Neural cell (in vitro differentiated cells): ENCODE measurements at regions not wholly inside any gene's neighbourhood (a gene's known extent, or its start where the extent isn't known, plus 50 kb on each side); places are given as distances from the start of the nearest gene placed in this dataset.

Experiments
- H2AFZ ChIP-seq: fragments of 200-600, 300-800 bp; sonication (generic), shearing (Covaris generic); 2 replicates; pipeline ENCODE4 v1.6.0; 2014; ENCODE audit warnings: low read depth, mild to moderate bottlenecking, antibody characterized with exemption, low read length, moderate library complexity
- H3F3A ChIP-seq: fragments of 200-600 bp; shearing (Covaris generic); 2 replicates; pipeline ENCODE4 v1.6.1; 2016; ENCODE audit warnings: mild to moderate bottlenecking, moderate library complexity, mixed read lengths, antibody characterized with exemption, low read length; ENCODE audit not compliant: insufficient read depth, poor library complexity, severe bottlenecking
- H3K27ac ChIP-seq: fragments of 200-600, 300-800 bp; sonication (generic), shearing (Covaris generic); 2 replicates; pipeline ENCODE4 v1.5.1; 2014; ENCODE audit warnings: mild to moderate bottlenecking, low read length, moderate library complexity
- H3K27me3 ChIP-seq: fragments of 300-800, 200-600 bp; sonication (generic), shearing (Covaris generic); 2 replicates; pipeline ENCODE4 v1.6.0; 2014; ENCODE audit warnings: mild to moderate bottlenecking, low read depth, low read length, moderate library complexity; ENCODE audit not compliant: insufficient read depth
- H3K36me3 ChIP-seq: fragments of 300-800, 200-600 bp; sonication (generic), shearing (Covaris generic); 2 replicates; pipeline ENCODE4 v1.5.1; 2014; ENCODE audit warnings: mild to moderate bottlenecking, antibody characterized with exemption, low read length, moderate library complexity; ENCODE audit not compliant: insufficient read depth
- H3K4me2 ChIP-seq: fragments of 300-800, 200-600 bp; sonication (generic), shearing (Covaris generic); 2 replicates; pipeline ENCODE4 v1.6.0; 2014; ENCODE audit warnings: mild to moderate bottlenecking, low read length
- H3K4me3 ChIP-seq: fragments of 300-800, 200-600 bp; sonication (generic), shearing (Covaris generic); 2 replicates; pipeline ENCODE4 v1.5.1; 2014; ENCODE audit warnings: mild to moderate bottlenecking, low read length, moderate library complexity
- H3K79me2 ChIP-seq: fragments of 200-600 bp; shearing (Covaris generic); replicated peaks from 2 replicates; pipeline ENCODE4 v1.6.0; 2014; ENCODE audit warnings: mild to moderate bottlenecking, low read length, moderate library complexity; ENCODE audit not compliant: insufficient read depth
- H3K9ac ChIP-seq: fragments of 300-800, 200-600 bp; sonication (generic), shearing (Covaris generic); 2 replicates; pipeline ENCODE4 v1.6.1; 2016; ENCODE audit warnings: mild to moderate bottlenecking, low read length, mixed read lengths
- H3K9me2 ChIP-seq: fragments of 200-600 bp; shearing (Covaris generic); 2 replicates; pipeline ENCODE4 v1.6.1; 2016; ENCODE audit warnings: mild to moderate bottlenecking, low read length, mixed read lengths; ENCODE audit not compliant: insufficient read depth
- H3K9me3 ChIP-seq: fragments of 200-600, 300-800 bp; sonication (generic), shearing (Covaris generic); 2 replicates; pipeline ENCODE4 v1.6.1; 2016; ENCODE audit warnings: mild to moderate bottlenecking, mixed run types, low read length, moderate library complexity, mixed read lengths
- H4K20me1 ChIP-seq: fragments of 200-600 bp; shearing (Covaris generic); 2 replicates; pipeline ENCODE4 v1.6.1; 2016; ENCODE audit warnings: mild to moderate bottlenecking, mixed run types; ENCODE audit not compliant: insufficient read depth
- CTCF ChIP-seq: fragments of 450-650 bp; IDR thresholded peaks from 2 replicates; pipeline ENCODE4 v1.5.1; 2014; ENCODE audit warnings: antibody characterized with exemption, mild to moderate bottlenecking, moderate library complexity; ENCODE audit not compliant: poor library complexity, severe bottlenecking
- EP300 ChIP-seq: fragments of 450-650 bp; conservative IDR thresholded peaks from 2 replicates; pipeline ENCODE4 v1.6.1; 2014; ENCODE audit warnings: antibody characterized with exemption, mild to moderate bottlenecking, moderate library complexity; ENCODE audit not compliant: poor library complexity, severe bottlenecking
- EZH2 ChIP-seq: fragments of 200-600, 300-800 bp; shearing (Covaris generic), sonication (generic); IDR thresholded peaks from 2 replicates; pipeline ENCODE4 v1.6.1; 2014; ENCODE audit warnings: antibody characterized with exemption, low read length, borderline replicate concordance, mild to moderate bottlenecking; ENCODE audit not compliant: insufficient read depth, poor library complexity, severe bottlenecking
- TF ChIP-seq, protein P1 (sequence below): IDR thresholded peaks from 2 replicates; pipeline ENCODE4 v1.6.1; 2012; ENCODE audit warnings: borderline replicate concordance

DNA sequence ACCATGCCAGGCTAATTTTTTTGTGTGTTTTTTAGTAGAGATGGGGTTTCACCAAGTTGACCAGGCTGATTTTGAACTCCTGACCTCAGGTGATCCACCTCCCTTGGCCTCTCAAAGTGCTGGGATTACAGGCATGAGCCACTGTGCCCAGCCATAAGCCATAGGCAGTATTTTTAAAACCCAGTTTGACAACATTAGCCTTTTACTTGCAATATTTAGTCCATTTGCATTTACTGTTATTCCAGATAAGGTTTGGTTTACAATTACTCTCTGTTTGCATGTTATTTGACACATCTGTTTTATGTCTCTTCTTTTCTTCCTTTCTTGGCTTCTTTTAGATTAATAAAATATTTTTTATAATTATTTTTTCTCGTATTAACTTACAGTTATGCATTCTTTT lies 83.6 kb upstream of the EPHB3 start:
- Histone ChIP-seq H2AFZ (no peak overlapping the region), H3K36me3 (no peaks in the 10 kb centered on the region), H3K9me3 (no peaks in the 10 kb centered on the region), H3K9ac (no peak overlapping the region), H3K9me2 (no peaks in the 10 kb centered on the region), H3K27me3 (no peaks in the 10 kb centered on the region), H3K79me2 (no peaks in the 10 kb centered on the region), H3K27ac (no peak overlapping the region), H3K4me2 (no peak overlapping the region), H3K4me3 (no peak overlapping the region), H3F3A (no peaks in the 10 kb centered on the region), H4K20me1 (no peaks in the 10 kb centered on the region)
- TF ChIP-seq, protein P1, sequence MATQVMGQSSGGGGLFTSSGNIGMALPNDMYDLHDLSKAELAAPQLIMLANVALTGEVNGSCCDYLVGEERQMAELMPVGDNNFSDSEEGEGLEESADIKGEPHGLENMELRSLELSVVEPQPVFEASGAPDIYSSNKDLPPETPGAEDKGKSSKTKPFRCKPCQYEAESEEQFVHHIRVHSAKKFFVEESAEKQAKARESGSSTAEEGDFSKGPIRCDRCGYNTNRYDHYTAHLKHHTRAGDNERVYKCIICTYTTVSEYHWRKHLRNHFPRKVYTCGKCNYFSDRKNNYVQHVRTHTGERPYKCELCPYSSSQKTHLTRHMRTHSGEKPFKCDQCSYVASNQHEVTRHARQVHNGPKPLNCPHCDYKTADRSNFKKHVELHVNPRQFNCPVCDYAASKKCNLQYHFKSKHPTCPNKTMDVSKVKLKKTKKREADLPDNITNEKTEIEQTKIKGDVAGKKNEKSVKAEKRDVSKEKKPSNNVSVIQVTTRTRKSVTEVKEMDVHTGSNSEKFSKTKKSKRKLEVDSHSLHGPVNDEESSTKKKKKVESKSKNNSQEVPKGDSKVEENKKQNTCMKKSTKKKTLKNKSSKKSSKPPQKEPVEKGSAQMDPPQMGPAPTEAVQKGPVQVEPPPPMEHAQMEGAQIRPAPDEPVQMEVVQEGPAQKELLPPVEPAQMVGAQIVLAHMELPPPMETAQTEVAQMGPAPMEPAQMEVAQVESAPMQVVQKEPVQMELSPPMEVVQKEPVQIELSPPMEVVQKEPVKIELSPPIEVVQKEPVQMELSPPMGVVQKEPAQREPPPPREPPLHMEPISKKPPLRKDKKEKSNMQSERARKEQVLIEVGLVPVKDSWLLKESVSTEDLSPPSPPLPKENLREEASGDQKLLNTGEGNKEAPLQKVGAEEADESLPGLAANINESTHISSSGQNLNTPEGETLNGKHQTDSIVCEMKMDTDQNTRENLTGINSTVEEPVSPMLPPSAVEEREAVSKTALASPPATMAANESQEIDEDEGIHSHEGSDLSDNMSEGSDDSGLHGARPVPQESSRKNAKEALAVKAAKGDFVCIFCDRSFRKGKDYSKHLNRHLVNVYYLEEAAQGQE, result no peak

GRCh38 chr3:184479426-184480126 lies 82.0 kb upstream of the EPHB3 start:
- no peaks in the 10 kb centered on the region for H3K79me2 ChIP-seq

More at GRCh38 chr3:184479426-184480126, 82.0 kb upstream of the EPHB3 start:
- H3F3A ChIP-seq, result no peaks in the 10 kb centered on the region
- no peaks in the 10 kb centered on the region for H3K9me3 ChIP-seq
- H3K9me2 ChIP-seq, result no peaks in the 10 kb centered on the region
- TF ChIP-seq CTCF (no peak), EZH2 (no peak), EP300 (no peak)
- TF ChIP-seq, protein P1, result no peak
- no peaks in the 10 kb centered on the region for H3K36me3 ChIP-seq
- no peaks in the 10 kb centered on the region for H3K27me3 ChIP-seq
- no peak overlapping the region for H2AFZ ChIP-seq
- no peak overlapping the region for H3K27ac ChIP-seq
- H4K20me1 ChIP-seq, result no peaks in the 10 kb centered on the region
- no peak overlapping the region for H3K9ac ChIP-seq
- no peak overlapping the region for H3K4me2 ChIP-seq
- no peak overlapping the region for H3K4me3 ChIP-seq
